Liver (tissue), 8 donors: ENCODE measurements at regions not wholly inside any gene's neighbourhood (a gene's known extent, or its start where the extent isn't known, plus 50 kb on each side); places are given as distances from the start of the nearest gene placed in this dataset.

Experiments
- DNase-seq: peaks from one replicate; pipeline ENCODE4 v3.0.0-alpha.2; 2017; ENCODE audit warnings: low spot score
- H3K27ac ChIP-seq, 2 donors: one replicate each; pipeline ENCODE4 v1.7.0; 2013; ENCODE audit warnings: inconsistent platforms in 2 of 2, low read length in 2 of 2, control low read depth in 1 of 2, low read depth in 1 of 2, mild to moderate bottlenecking in 1 of 2
- H3K27me3 ChIP-seq, 4 donors: one replicate each; pipeline versions ENCODE4 v1.6.1 to v1.7.0; 2013; ENCODE audit warnings: low read length in 3 of 4, inconsistent platforms in 1 of 4, mild to moderate bottlenecking in 1 of 4, moderate library complexity in 1 of 4; ENCODE audit not compliant: control insufficient read depth in 4 of 4, insufficient read depth in 4 of 4
- H3K36me3 ChIP-seq, 4 donors: one replicate each; pipeline versions ENCODE4 v1.6.1 to v1.7.0; 2013; ENCODE audit warnings: low read length in 3 of 4, mild to moderate bottlenecking in 3 of 4, low read depth in 1 of 4, moderate library complexity in 1 of 4; ENCODE audit not compliant: control insufficient read depth in 4 of 4, insufficient read depth in 3 of 4
- H3K4me1 ChIP-seq, 4 donors: one replicate each; pipeline versions ENCODE4 v1.6.1 to v1.7.0; 2013; ENCODE audit warnings: low read length in 3 of 4, mild to moderate bottlenecking in 3 of 4, moderate library complexity in 1 of 4; ENCODE audit not compliant: control insufficient read depth in 4 of 4, insufficient read depth in 4 of 4
- H3K4me3 ChIP-seq, 3 donors: one replicate each; pipeline versions ENCODE4 v1.6.1 to v1.7.0; 2013; ENCODE audit warnings: low read length in 3 of 3, control low read depth in 1 of 3, low read depth in 1 of 3, mild to moderate bottlenecking in 1 of 3
- H3K9ac ChIP-seq, 2 donors: one replicate each; pipeline ENCODE4 v1.7.0; 2013; ENCODE audit warnings: low read length in 2 of 2, mild to moderate bottlenecking in 2 of 2, moderate library complexity in 2 of 2, control low read depth in 1 of 2, low read depth in 1 of 2
- H3K9me3 ChIP-seq, 4 donors: one replicate each; pipeline versions ENCODE4 v1.6.1 to v1.7.0; 2013; ENCODE audit warnings: low read length in 3 of 4; ENCODE audit not compliant: control insufficient read depth in 4 of 4
- ATF3 ChIP-seq: IDR thresholded peaks from 2 replicates; pipeline ENCODE4 v1.6.1; 2016; ENCODE audit warnings: antibody characterized with exemption
- CTCF ChIP-seq: fragments of 150-350 bp; IDR thresholded peaks from 2 replicates; pipeline ENCODE4 v1.5.1; 2017; ENCODE audit warnings: improper control_type of control experiment, low read depth, low read length; ENCODE audit not compliant: missing input control
- EGR1 ChIP-seq, 2 donors: IDR thresholded peaks; 2 replicates each; pipeline ENCODE4 v1.6.1; 2016 to 2018; ENCODE audit warnings: antibody characterized with exemption in 2 of 2, low read depth in 2 of 2
- FOXA1 ChIP-seq: IDR thresholded peaks from 2 replicates; pipeline ENCODE4 v1.6.1; 2016; ENCODE audit warnings: antibody characterized with exemption
- HNF4A ChIP-seq, 2 donors: conservative IDR thresholded peaks; 2 replicates each; pipeline ENCODE4 v1.6.1; 2016; ENCODE audit warnings: antibody characterized with exemption in 2 of 2, mild to moderate bottlenecking in 2 of 2
- HNF4G ChIP-seq: IDR thresholded peaks from 2 replicates; pipeline ENCODE4 v1.6.1; 2016; ENCODE audit warnings: antibody characterized with exemption
- JUND ChIP-seq, 2 donors: IDR thresholded peaks; 2 replicates each; pipeline ENCODE4 v1.6.1; 2016; ENCODE audit warnings: antibody characterized with exemption in 2 of 2
- MAX ChIP-seq: IDR thresholded peaks from 2 replicates; pipeline ENCODE4 v1.6.1; 2016; ENCODE audit warnings: antibody characterized with exemption
- RAD21 ChIP-seq, 2 donors: IDR thresholded peaks; 2 replicates each; pipeline ENCODE4 v1.6.1; 2016; ENCODE audit warnings: antibody characterized with exemption in 2 of 2, mild to moderate bottlenecking in 2 of 2
- RXRA ChIP-seq, 2 donors: IDR thresholded peaks; 2 replicates each; pipeline ENCODE4 v1.6.1; 2017 to 2018; ENCODE audit warnings: antibody characterized with exemption in 2 of 2, mild to moderate bottlenecking in 1 of 2
- SP1 ChIP-seq: IDR thresholded peaks from 2 replicates; pipeline ENCODE4 v1.6.1; 2018; ENCODE audit warnings: antibody characterized with exemption, mild to moderate bottlenecking
- TAF1 ChIP-seq: conservative IDR thresholded peaks from 2 replicates; pipeline ENCODE4 v1.6.1; 2016; ENCODE audit warnings: antibody characterized with exemption, mild to moderate bottlenecking
- ZBTB33 ChIP-seq: IDR thresholded peaks from 2 replicates; pipeline ENCODE4 v1.6.1; 2016; ENCODE audit warnings: antibody characterized with exemption
- WGBS: extraction: QIAGEN DNeasy Blood & Tissue Kit; methylation state at CpG from one replicate; pipeline ENCODE4 v1.1.7; 2013; 5-methylcytosine and 5-hydroxymethylcytosine counted together
- donor health status: healthy.
- donor health status: healthy.
- donor health status: healthy.
- donor health status: healthy.
- donor health status: healthy.

- TF ChIP-seq ZBTB33 (no peak), TAF1 (no peak)
Measured at GRCh38 chr5:131019111-131019510, 145.9 kb downstream of the HINT1 start (continued).

GRCh38 chr5:131008329-131008728 is 156.7 kb downstream of the HINT1 start:
- no peak for TF ChIP-seq JUND (IDR thresholded peaks at IDR 0.05)
- TF ChIP-seq FOXA1, result no peak
- no peak for TF ChIP-seq ATF3
- TF ChIP-seq CTCF, result no peak
- no peak for TF ChIP-seq HNF4G
- no peak for TF ChIP-seq RAD21 (IDR thresholded peaks at IDR 0.05)
- no peak for TF ChIP-seq TAF1
- TF ChIP-seq RXRA (IDR thresholded peaks at IDR 0.05), result no peak
- TF ChIP-seq ZBTB33, result no peak
- TF ChIP-seq HNF4A (conservative IDR thresholded peaks at IDR 0.05), result no peak
- TF ChIP-seq EGR1 (IDR thresholded peaks at IDR 0.05; ENCODE audit: low read depth in 2 of 2), result no peak
- TF ChIP-seq SP1, result no peak
- Histone ChIP-seq H3K4me1 (no peaks in the 10 kb centered on the region), H3K27ac (no peak overlapping the region), H3K27me3 (peaks cover 0 to 6% (median under 1%) of the 10 kb centered on the region in 4 donors), H3K4me3 (no peak overlapping the region), H3K36me3 (no peaks in the 10 kb centered on the region), H3K9ac (no peak overlapping the region), H3K9me3 (no peaks in the 10 kb centered on the region)
- no peak for DNase-seq
- WGBS, result 85% methylated on average over 24 of the region's 24 CpGs

GRCh38 chr5:131005963-131006684 is 158.9 kb downstream of the HINT1 start:
- Histone ChIP-seq H3K9ac (no peak overlapping the region), H3K4me1 (no peaks in the 10 kb centered on the region), H3K27ac (no peak overlapping the region), H3K27me3 (peaks cover 0 to 6% (median under 1%) of the 10 kb centered on the region in 4 donors), H3K36me3 (no peaks in the 10 kb centered on the region), H3K4me3 (no peak overlapping the region), H3K9me3 (no peaks in the 10 kb centered on the region)
- no peak for DNase-seq
- no peak for TF ChIP-seq MAX
- peak in 1 of 2 donors; percentile 5 for TF ChIP-seq RAD21 (IDR thresholded peaks at IDR 0.05)
- 45% methylated on average over 3 of the region's 3 CpGs for WGBS
